SIG-M5 treated with dmso at 0.1 percent for 504 hours (cell line): ENCODE measurements at regions not wholly inside any gene's neighbourhood (a gene's known extent, or its start where the extent isn't known, plus 50 kb on each side); places are given as distances from the start of the nearest gene placed in this dataset.
"Not testable (repeated sequence)": the region's sequence is repeated elsewhere in the genome, so short reads cannot be mapped to it uniquely, and the experiment has no call there.

Experiments
- DNase-seq: peaks from one replicate; lab custom pipeline; 2025; ENCODE audit not compliant: unreplicated experiment; lab: John Stamatoyannopoulos, UW

- DNase-seq: no peak
Measured at GRCh38 chr3:137582484-137582883, 181.6 kb upstream of the SOX14 start.

GRCh38 chr3:137583256-137583655 lies 180.9 kb upstream of the SOX14 start:
- DNase-seq: no peak

GRCh38 chr3:137588871-137589270 lies 175.2 kb upstream of the SOX14 start:
- DNase-seq: no peak

GRCh38 chr3:137595415-137595814 lies 168.7 kb upstream of the SOX14 start:
- not testable (repeated sequence) for DNase-seq

- DNase-seq: no peak
Measured at GRCh38 chr3:137610723-137611122, 153.4 kb upstream of the SOX14 start.

GRCh38 chr3:137612291-137612690 lies 151.8 kb upstream of the SOX14 start:
- no peak for DNase-seq

GRCh38 chr3:137615659-137616418 lies 148.3 kb upstream of the SOX14 start:
- no peak for DNase-seq

- no peak for DNase-seq
Measured at GRCh38 chr3:137641879-137642704, 122.0 kb upstream of the SOX14 start.

GRCh38 chr3:137642831-137643230 lies 121.3 kb upstream of the SOX14 start:
- no peak for DNase-seq

- no peak for DNase-seq
Measured at GRCh38 chr3:137647179-137647578, 116.9 kb upstream of the SOX14 start.

- no peak for DNase-seq
Measured at GRCh38 chr3:137669519-137670060, 94.5 kb upstream of the SOX14 start.

GRCh38 chr3:137687181-137687879 lies 76.8 kb upstream of the SOX14 start:
- no peak for DNase-seq

GRCh38 chr3:137692803-137693431 lies 71.2 kb upstream of the SOX14 start:
- peak; percentile 31 for DNase-seq

GRCh38 chr3:137693791-137694190 lies 70.3 kb upstream of the SOX14 start:
- DNase-seq: no peak

GRCh38 chr3:137694836-137695235 lies 69.3 kb upstream of the SOX14 start:
- DNase-seq: no peak

GRCh38 chr3:137695351-137695750 lies 68.8 kb upstream of the SOX14 start:
- DNase-seq: no peak

GRCh38 chr3:137709011-137709601 lies 55.0 kb upstream of the SOX14 start:
- peak; percentile 24 for DNase-seq

- not testable (repeated sequence) for DNase-seq
Measured at GRCh38 chr3:137713965-137714364, 50.1 kb upstream of the SOX14 start.
